Loucy (cell line): ENCODE measurements at regions not wholly inside any gene's neighbourhood (a gene's known extent, or its start where the extent isn't known, plus 50 kb on each side); places are given as distances from the start of the nearest gene placed in this dataset.

Experiments
- EZH2phosphoT487 ChIP-seq: fragments of 200-600 bp; IDR thresholded peaks from 2 replicates; pipeline ENCODE4 v1.6.1; 2018; ENCODE audit warnings: antibody characterized with exemption, mild to moderate bottlenecking, moderate library complexity, borderline replicate concordance
- TF ChIP-seq, protein P1 (sequence below): fragments of 200-600 bp; sonication (generic); conservative IDR thresholded peaks from 2 replicates; pipeline ENCODE4 v1.5.1; 2014; ENCODE audit warnings: mild to moderate bottlenecking, antibody characterized with exemption, low read length

DNA sequence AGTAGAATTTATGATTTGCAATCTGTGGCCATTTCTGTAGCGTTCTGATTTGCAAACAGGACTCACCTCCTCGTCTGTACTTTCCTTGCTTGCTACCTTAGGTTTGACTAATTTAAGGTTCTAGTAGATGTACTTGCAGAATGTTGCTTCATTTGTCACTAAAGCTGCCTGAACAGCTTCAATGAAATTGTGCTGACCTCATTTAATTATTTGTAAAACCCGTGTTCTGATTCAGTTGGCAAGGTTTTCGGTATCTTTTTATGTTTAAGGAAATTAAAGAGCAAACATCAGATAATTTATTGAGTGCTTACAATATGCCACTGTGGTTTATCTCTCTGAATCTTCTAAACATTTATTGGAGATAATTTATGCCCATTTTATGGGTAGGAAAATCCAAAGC lies 284.9 kb upstream of the EEF2KMT start:
- TF ChIP-seq, protein P1, sequence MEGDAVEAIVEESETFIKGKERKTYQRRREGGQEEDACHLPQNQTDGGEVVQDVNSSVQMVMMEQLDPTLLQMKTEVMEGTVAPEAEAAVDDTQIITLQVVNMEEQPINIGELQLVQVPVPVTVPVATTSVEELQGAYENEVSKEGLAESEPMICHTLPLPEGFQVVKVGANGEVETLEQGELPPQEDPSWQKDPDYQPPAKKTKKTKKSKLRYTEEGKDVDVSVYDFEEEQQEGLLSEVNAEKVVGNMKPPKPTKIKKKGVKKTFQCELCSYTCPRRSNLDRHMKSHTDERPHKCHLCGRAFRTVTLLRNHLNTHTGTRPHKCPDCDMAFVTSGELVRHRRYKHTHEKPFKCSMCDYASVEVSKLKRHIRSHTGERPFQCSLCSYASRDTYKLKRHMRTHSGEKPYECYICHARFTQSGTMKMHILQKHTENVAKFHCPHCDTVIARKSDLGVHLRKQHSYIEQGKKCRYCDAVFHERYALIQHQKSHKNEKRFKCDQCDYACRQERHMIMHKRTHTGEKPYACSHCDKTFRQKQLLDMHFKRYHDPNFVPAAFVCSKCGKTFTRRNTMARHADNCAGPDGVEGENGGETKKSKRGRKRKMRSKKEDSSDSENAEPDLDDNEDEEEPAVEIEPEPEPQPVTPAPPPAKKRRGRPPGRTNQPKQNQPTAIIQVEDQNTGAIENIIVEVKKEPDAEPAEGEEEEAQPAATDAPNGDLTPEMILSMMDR, result no peak
- no peak for TF ChIP-seq EZH2phosphoT487
